A549 (cell line): ENCODE measurements at regions not wholly inside any gene's neighbourhood (a gene's known extent, or its start where the extent isn't known, plus 50 kb on each side); places are given as distances from the start of the nearest gene placed in this dataset.

ENCODE experiments used
- FOSL2 ChIP-seq, 2 experiments: fragments of 450-650 bp in 1 of 2; fragments of >200 bp in 1 of 2; sonication (Bioruptor Twin) in 1 of 2; formaldehyde crosslinking; IDR thresholded peaks; 2 replicates each; pipeline versions ENCODE4 v1.5.0 to v1.6.1; 2016 to 2020; ENCODE audit warnings: mild to moderate bottlenecking in 1 of 2, moderate library complexity in 1 of 2
- MYC ChIP-seq: IDR thresholded peaks from 2 replicates; pipeline ENCODE4 v1.6.1; 2012; ENCODE audit warnings: mild to moderate bottlenecking, inconsistent platforms, low read length, improper control_type of control experiment, borderline replicate concordance
- NR3C1 ChIP-seq: fragments of >200 bp; sonication (Bioruptor Twin); formaldehyde crosslinking; IDR thresholded peaks from 3 replicates; pipeline ENCODE4 v1.6.1; 2017
- POLR2A ChIP-seq: IDR thresholded peaks from 2 replicates; pipeline ENCODE4 v1.6.1; 2012; ENCODE audit warnings: mild to moderate bottlenecking, low read length
- RNF2 ChIP-seq: fragments of 200-600 bp; sonication (generic); IDR thresholded peaks from 2 replicates; pipeline ENCODE4 v1.6.1; 2016; ENCODE audit warnings: low read depth, mild to moderate bottlenecking, antibody characterized with exemption, moderate library complexity, borderline replicate concordance
- TF ChIP-seq, protein P1 (sequence below): IDR thresholded peaks from 2 replicates; pipeline ENCODE4 v1.6.1; 2012
- TF ChIP-seq, protein P2 (sequence below): fragments of 450-650 bp; IDR thresholded peaks from 2 replicates; pipeline ENCODE4 v1.6.1; 2014; ENCODE audit warnings: antibody characterized with exemption
- TF ChIP-seq, protein P3 (sequence below): fragments of >200 bp; sonication (Bioruptor Twin); formaldehyde crosslinking; IDR thresholded peaks from 3 replicates; pipeline ENCODE4 v1.5.1; 2016

DNA sequence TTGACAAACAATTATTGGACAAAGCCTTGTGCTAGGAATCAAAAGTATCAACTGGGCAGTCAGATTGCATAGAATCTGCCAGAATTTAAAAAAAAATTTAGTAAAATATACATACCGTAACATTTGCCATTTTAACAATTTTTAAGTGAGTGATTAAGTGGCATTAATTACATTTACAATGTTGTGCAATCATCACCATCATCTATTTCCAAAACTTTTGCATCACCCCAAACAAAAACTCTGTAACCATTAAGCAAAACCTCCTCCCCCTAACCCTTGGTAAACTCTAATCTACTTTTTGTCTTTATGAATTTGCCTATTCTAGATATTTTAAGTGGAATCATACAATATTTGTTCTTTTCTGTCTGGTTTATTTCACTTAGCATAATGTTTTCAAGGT, 182.8 kb downstream of the LMO4 start:
- TF ChIP-seq, protein P1, sequence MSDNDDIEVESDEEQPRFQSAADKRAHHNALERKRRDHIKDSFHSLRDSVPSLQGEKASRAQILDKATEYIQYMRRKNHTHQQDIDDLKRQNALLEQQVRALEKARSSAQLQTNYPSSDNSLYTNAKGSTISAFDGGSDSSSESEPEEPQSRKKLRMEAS, result no peak
- no peak for TF ChIP-seq MYC
- no peak for TF ChIP-seq POLR2A
- TF ChIP-seq, protein P2, sequence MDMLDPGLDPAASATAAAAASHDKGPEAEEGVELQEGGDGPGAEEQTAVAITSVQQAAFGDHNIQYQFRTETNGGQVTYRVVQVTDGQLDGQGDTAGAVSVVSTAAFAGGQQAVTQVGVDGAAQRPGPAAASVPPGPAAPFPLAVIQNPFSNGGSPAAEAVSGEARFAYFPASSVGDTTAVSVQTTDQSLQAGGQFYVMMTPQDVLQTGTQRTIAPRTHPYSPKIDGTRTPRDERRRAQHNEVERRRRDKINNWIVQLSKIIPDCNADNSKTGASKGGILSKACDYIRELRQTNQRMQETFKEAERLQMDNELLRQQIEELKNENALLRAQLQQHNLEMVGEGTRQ, result no peak
- no peak for TF ChIP-seq RNF2
- no peak for TF ChIP-seq FOSL2 (IDR thresholded peaks at IDR 0.05)
- no peak for TF ChIP-seq FOSL2 (CRISPR knock-in tag; IDR thresholded peaks at IDR 0.05)
- TF ChIP-seq, protein P3, sequence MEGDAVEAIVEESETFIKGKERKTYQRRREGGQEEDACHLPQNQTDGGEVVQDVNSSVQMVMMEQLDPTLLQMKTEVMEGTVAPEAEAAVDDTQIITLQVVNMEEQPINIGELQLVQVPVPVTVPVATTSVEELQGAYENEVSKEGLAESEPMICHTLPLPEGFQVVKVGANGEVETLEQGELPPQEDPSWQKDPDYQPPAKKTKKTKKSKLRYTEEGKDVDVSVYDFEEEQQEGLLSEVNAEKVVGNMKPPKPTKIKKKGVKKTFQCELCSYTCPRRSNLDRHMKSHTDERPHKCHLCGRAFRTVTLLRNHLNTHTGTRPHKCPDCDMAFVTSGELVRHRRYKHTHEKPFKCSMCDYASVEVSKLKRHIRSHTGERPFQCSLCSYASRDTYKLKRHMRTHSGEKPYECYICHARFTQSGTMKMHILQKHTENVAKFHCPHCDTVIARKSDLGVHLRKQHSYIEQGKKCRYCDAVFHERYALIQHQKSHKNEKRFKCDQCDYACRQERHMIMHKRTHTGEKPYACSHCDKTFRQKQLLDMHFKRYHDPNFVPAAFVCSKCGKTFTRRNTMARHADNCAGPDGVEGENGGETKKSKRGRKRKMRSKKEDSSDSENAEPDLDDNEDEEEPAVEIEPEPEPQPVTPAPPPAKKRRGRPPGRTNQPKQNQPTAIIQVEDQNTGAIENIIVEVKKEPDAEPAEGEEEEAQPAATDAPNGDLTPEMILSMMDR, result no peak
- no peak for TF ChIP-seq NR3C1
